GM12878 (cell line): ENCODE measurements at regions not wholly inside any gene's neighbourhood (a gene's known extent, or its start where the extent isn't known, plus 50 kb on each side); places are given as distances from the start of the nearest gene placed in this dataset.

Experiments used
- ATAC-seq: fragments of 200-7000 bp; cut with Tn5 transposase; 3 replicates; pipeline ENCODE4 v1.9.1; 2020; ENCODE audit warnings: mild to moderate bottlenecking, moderate library complexity
- BruUV-seq: library from RNA; stranded (reverse); fragments of 400-500 nt; replicated peaks from 2 replicates; lab custom pipeline; 2021; lab: Mats Ljungman, UMichigan
- CTCF ChIA-PET: fragments of 300-600 bp; sonication (Branson Sonifier 250); formaldehyde crosslinking; extraction: SDS; loops from one replicate; lab custom pipeline; 2021; ENCODE audit warnings: inconsistent platforms; lab: Yijun Ruan, JAX
- POLR2A ChIA-PET: fragments of 350-600 bp; formaldehyde crosslinking; extraction: SDS; loops from one replicate; lab custom pipeline; 2021; ENCODE audit warnings: inconsistent platforms; lab: Charles Lee
- RAD21 ChIA-PET: fragments of 300-600 bp; sonication (Branson Sonifier 250); formaldehyde crosslinking; loops from one replicate; lab custom pipeline; 2023; ENCODE audit warnings: antibody characterized with exemption; ENCODE audit not compliant: unreplicated experiment; lab: Charles Lee
- SMC1A ChIA-PET: fragments of 300-600 bp; sonication (Branson Sonifier 250); formaldehyde crosslinking; loops from one replicate; lab custom pipeline; 2023; ENCODE audit not compliant: unreplicated experiment, uncharacterized antibody; lab: Charles Lee
- DNase-seq: peaks from one replicate; pipeline ENCODE4 v3.0.0-alpha.2; 2011; ENCODE audit warnings: low read depth, low spot score
- FAIRE-seq: peaks from 3 replicates; lab custom pipeline; 2011; peaks lifted over from hg19 to GRCh38; lab: Jason Lieb, UNC
- H2AFZ ChIP-seq: 2 replicates; pipeline ENCODE4 v1.6.0; 2011; ENCODE audit warnings: low read depth, low read length, control low read depth; ENCODE audit not compliant: control insufficient read depth
- H3K27ac ChIP-seq: 2 replicates; pipeline ENCODE4 v1.5.1; 2011; ENCODE audit warnings: control low read depth; ENCODE audit not compliant: control insufficient read depth, insufficient read depth
- H3K27me3 ChIP-seq, 2 experiments: replicated peaks in 1 of 2; 2 replicates each; pipeline versions ENCODE4 v1.6.0 to v1.6.1; 2011; ENCODE audit warnings: low read length in 1 of 2; ENCODE audit not compliant: control insufficient read depth in 2 of 2, insufficient read depth in 2 of 2
- H3K36me3 ChIP-seq, 2 experiments: 2 replicates each; pipeline ENCODE4 v1.5.1; 2011; ENCODE audit warnings: low read length in 1 of 2; ENCODE audit not compliant: control insufficient read depth in 2 of 2, insufficient read depth in 2 of 2
- H3K4me1 ChIP-seq: 2 replicates; pipeline ENCODE4 v1.6.1; 2011; ENCODE audit warnings: mild to moderate bottlenecking, low read length, moderate library complexity, mixed read lengths; ENCODE audit not compliant: control insufficient read depth, insufficient read depth
- H3K4me2 ChIP-seq: 2 replicates; pipeline ENCODE4 v1.6.0; 2011; ENCODE audit warnings: control low read depth; ENCODE audit not compliant: control insufficient read depth, insufficient read depth
- H3K4me3 ChIP-seq: fragments of 200-600 bp; sonication (generic); 2 replicates; pipeline ENCODE4 v1.5.1; 2016
- H3K79me2 ChIP-seq: 2 replicates; pipeline ENCODE4 v1.6.0; 2011; ENCODE audit warnings: low read length; ENCODE audit not compliant: control insufficient read depth, insufficient read depth
- H3K9ac ChIP-seq: 2 replicates; pipeline ENCODE4 v1.8.0; 2011; ENCODE audit warnings: low read length, control low read depth, mixed read lengths; ENCODE audit not compliant: control insufficient read depth, insufficient read depth
- H3K9me3 ChIP-seq: replicated peaks from 3 replicates; pipeline ENCODE4 v1.5.1; 2011; ENCODE audit warnings: mild to moderate bottlenecking, low read length; ENCODE audit not compliant: control insufficient read depth, insufficient read depth
- H4K20me1 ChIP-seq: 2 replicates; pipeline ENCODE4 v1.6.0; 2011; ENCODE audit not compliant: control insufficient read depth, insufficient read depth
- ASH2L ChIP-seq: fragments of 300-600, 200-600 bp; sonication (generic); IDR thresholded peaks from 2 replicates; pipeline ENCODE4 v1.6.1; 2017; ENCODE audit warnings: low read depth, mild to moderate bottlenecking, borderline replicate concordance
- ATF7 ChIP-seq: fragments of 450-650 bp; IDR thresholded peaks from 2 replicates; pipeline ENCODE4 v1.6.1; 2016; ENCODE audit warnings: low read depth, mild to moderate bottlenecking
- CBX3 ChIP-seq: fragments of 200-600 bp; sonication (generic); IDR thresholded peaks from 2 replicates; pipeline ENCODE4 v1.6.1; 2016; ENCODE audit warnings: low read depth, borderline replicate concordance
- CREB1 ChIP-seq: IDR thresholded peaks from 2 replicates; pipeline ENCODE4 v1.6.1; 2012; ENCODE audit warnings: low read depth, mild to moderate bottlenecking, inconsistent platforms
- EED ChIP-seq: sonication (generic); IDR thresholded peaks from 2 replicates; pipeline ENCODE4 v1.6.1; 2016; ENCODE audit warnings: antibody characterized with exemption, low read depth
- IKZF1 ChIP-seq: fragments of 450-650 bp; conservative IDR thresholded peaks from 2 replicates; pipeline ENCODE4 v1.6.1; 2017; ENCODE audit warnings: antibody characterized with exemption, mild to moderate bottlenecking
- IRF4 ChIP-seq: IDR thresholded peaks from 2 replicates; pipeline ENCODE4 v1.6.1; 2011; ENCODE audit warnings: low read depth, low read length
- NFXL1 ChIP-seq: fragments of 450-650 bp; IDR thresholded peaks from 2 replicates; pipeline ENCODE4 v1.6.1; 2017; ENCODE audit warnings: antibody characterized with exemption, mild to moderate bottlenecking, borderline replicate concordance
- NFYB ChIP-seq: IDR thresholded peaks from 2 replicates; pipeline ENCODE4 v1.6.1; 2011; ENCODE audit warnings: low read depth, mild to moderate bottlenecking, low read length, improper control_type of control experiment, moderate library complexity; ENCODE audit not compliant: insufficient read depth
- POLR2A ChIP-seq: IDR thresholded peaks from 2 replicates; pipeline ENCODE4 v1.6.1; 2011; ENCODE audit warnings: low read depth, mild to moderate bottlenecking, low read length
- SPI1 ChIP-seq: IDR thresholded peaks from 2 replicates; pipeline ENCODE4 v1.6.1; 2011; ENCODE audit warnings: low read depth, mild to moderate bottlenecking, low read length, moderate library complexity, borderline replicate concordance; ENCODE audit not compliant: insufficient read depth
- TCF7 ChIP-seq: IDR thresholded peaks from 2 replicates; pipeline ENCODE4 v1.6.1; 2014; ENCODE audit warnings: antibody characterized with exemption, borderline replicate concordance
- YBX1 ChIP-seq: fragments of 450-650 bp; IDR thresholded peaks from 2 replicates; pipeline ENCODE4 v1.6.1; 2016; ENCODE audit warnings: antibody characterized with exemption
- WGBS: methylation state at CpG from one replicate; pipeline ENCODE4 v1.1.6; 2016; ENCODE audit warnings: low lambda C conversion rate; ENCODE audit not compliant: insufficient replicate concordance, insufficient coverage; ENCODE audit errors: missing lambda C conversion rate; 5-methylcytosine and 5-hydroxymethylcytosine counted together
- in situ Hi-C: fragments of 300-500 bp; cut with MboI; formaldehyde crosslinking; loops from 9 replicates; pipeline ENCODE4 v1.14.3; 2018; ENCODE audit warnings: mixed read lengths
- intact Hi-C: fragments of 100-400 bp; cut with micrococcal nuclease; formaldehyde crosslinking; loops from one replicate; pipeline ENCODE4 v1.14.2; 2022; ENCODE audit not compliant: unreplicated experiment
- TF ChIP-seq, protein P1 (sequence below): fragments of 150-350 bp; IDR thresholded peaks from 2 replicates; pipeline ENCODE4 v1.6.1; 2014; ENCODE audit warnings: mild to moderate bottlenecking, low read depth, low read length
- TF ChIP-seq, protein P2 (sequence below): IDR thresholded peaks from 2 replicates; pipeline ENCODE4 v1.6.1; 2012; ENCODE audit warnings: low read depth, low read length, improper control_type of control experiment
- TF ChIP-seq, protein P3 (sequence below): IDR thresholded peaks from 2 replicates; pipeline ENCODE4 v1.6.1; 2012; ENCODE audit warnings: low read depth, low read length, improper control_type of control experiment

DNA sequence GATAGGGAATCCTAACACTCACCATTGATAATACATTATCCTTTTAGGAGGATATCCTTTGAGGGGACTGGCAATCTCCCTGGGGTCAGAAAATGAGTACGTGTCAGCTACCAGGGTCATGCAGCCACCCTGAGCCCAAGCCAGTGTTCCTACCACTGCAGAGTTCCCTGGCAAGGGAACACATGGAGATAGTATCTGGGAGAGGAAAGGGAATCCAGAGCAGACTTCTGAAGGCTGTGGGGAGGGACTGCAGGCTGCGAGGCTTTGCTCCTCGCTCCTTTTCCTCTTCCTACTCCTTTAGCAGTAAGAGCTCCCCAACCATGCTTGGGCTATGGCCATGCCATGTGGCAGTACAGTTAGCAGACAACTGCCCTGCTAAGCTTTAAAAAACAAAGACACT, 62.9 kb upstream of the TJP1 start:
- CTCF ChIA-PET: no interaction called here
- no peak overlapping the region for H3K4me3 ChIP-seq

GRCh38 chr15:29883126-29883525, 60.9 kb upstream of the TJP1 start:
- FAIRE-seq: no peak
- no peak overlapping the region for H3K4me3 ChIP-seq
- no peak for ATAC-seq
- DNase-seq: no peak
- intact Hi-C loops: no loop called here
- H3K79me2 ChIP-seq: no peaks in the 10 kb centered on the region
- no peaks in the 10 kb centered on the region for H3K4me1 ChIP-seq
- SMC1A ChIA-PET: no interaction called here
- no peaks in the 10 kb centered on the region for H3K27me3 ChIP-seq
- POLR2A ChIA-PET: no interaction called here
- H3K9me3 ChIP-seq: no peaks in the 10 kb centered on the region
- H4K20me1 ChIP-seq: no peaks in the 10 kb centered on the region
- 1% methylated on average over 3 of the region's 3 CpGs for WGBS
- in situ Hi-C loops: no loop called here
- CTCF ChIA-PET: no interaction called here
- no peak overlapping the region for H3K9ac ChIP-seq
- H2AFZ ChIP-seq: no peak overlapping the region
- H3K27ac ChIP-seq: no peak overlapping the region
- no peaks in the 10 kb centered on the region for H3K36me3 ChIP-seq
- H3K4me2 ChIP-seq: no peak overlapping the region
- BruUV-seq: no TSS peak
- RAD21 ChIA-PET: no interaction called here
- TF ChIP-seq ATF7 (no peak), ASH2L (no peak), CBX3 (no peak), EED (no peak), TCF7 (no peak), SPI1 (no peak), IKZF1 (no peak), YBX1 (no peak)
- TF ChIP-seq, protein P1, sequence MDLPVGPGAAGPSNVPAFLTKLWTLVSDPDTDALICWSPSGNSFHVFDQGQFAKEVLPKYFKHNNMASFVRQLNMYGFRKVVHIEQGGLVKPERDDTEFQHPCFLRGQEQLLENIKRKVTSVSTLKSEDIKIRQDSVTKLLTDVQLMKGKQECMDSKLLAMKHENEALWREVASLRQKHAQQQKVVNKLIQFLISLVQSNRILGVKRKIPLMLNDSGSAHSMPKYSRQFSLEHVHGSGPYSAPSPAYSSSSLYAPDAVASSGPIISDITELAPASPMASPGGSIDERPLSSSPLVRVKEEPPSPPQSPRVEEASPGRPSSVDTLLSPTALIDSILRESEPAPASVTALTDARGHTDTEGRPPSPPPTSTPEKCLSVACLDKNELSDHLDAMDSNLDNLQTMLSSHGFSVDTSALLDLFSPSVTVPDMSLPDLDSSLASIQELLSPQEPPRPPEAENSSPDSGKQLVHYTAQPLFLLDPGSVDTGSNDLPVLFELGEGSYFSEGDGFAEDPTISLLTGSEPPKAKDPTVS: no peak

More for the DNA sequence above, 62.9 kb upstream of the TJP1 start:
- BruUV-seq: no TSS peak
- H3K36me3 ChIP-seq: no peaks in the 10 kb centered on the region
- H3K9me3 ChIP-seq: no peaks in the 10 kb centered on the region
- H2AFZ ChIP-seq: no peak overlapping the region
- ChIA-PET POLR2A (no interaction called here), SMC1A (no interaction called here), RAD21 (no interaction called here)
- no peak overlapping the region for H3K27ac ChIP-seq
- intact Hi-C loops (no loop called here), in situ Hi-C loops (no loop called here)
- WGBS: 0% methylated on average over 3 of the region's 3 CpGs
- no peaks in the 10 kb centered on the region for H3K4me1 ChIP-seq
- H3K79me2 ChIP-seq: no peaks in the 10 kb centered on the region
- no peak for ATAC-seq
- TF ChIP-seq, protein P2, sequence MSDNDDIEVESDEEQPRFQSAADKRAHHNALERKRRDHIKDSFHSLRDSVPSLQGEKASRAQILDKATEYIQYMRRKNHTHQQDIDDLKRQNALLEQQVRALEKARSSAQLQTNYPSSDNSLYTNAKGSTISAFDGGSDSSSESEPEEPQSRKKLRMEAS: no peak
- TF ChIP-seq NFYB: no peak
- no peak for TF ChIP-seq IRF4
- TF ChIP-seq, protein P3, sequence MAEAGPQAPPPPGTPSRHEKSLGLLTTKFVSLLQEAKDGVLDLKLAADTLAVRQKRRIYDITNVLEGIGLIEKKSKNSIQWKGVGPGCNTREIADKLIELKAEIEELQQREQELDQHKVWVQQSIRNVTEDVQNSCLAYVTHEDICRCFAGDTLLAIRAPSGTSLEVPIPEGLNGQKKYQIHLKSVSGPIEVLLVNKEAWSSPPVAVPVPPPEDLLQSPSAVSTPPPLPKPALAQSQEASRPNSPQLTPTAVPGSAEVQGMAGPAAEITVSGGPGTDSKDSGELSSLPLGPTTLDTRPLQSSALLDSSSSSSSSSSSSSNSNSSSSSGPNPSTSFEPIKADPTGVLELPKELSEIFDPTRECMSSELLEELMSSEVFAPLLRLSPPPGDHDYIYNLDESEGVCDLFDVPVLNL: no peak
- TF ChIP-seq ASH2L: no peak
- no peak for TF ChIP-seq POLR2A
- TF ChIP-seq CREB1: no peak
- no peak for TF ChIP-seq NFXL1
- TF ChIP-seq ATF7: no peak
- H3K9ac ChIP-seq: no peak overlapping the region
- no peaks in the 10 kb centered on the region for H4K20me1 ChIP-seq
- FAIRE-seq: no peak
- H3K27me3 ChIP-seq: no peaks in the 10 kb centered on the region
- DNase-seq: no peak
- H3K4me2 ChIP-seq: no peak overlapping the region
